ENCODE measurements at regions not wholly inside any gene's neighbourhood (a gene's known extent, or its start where the extent isn't known, plus 50 kb on each side); places are given as distances from the start of the nearest gene placed in this dataset.

DNA sequence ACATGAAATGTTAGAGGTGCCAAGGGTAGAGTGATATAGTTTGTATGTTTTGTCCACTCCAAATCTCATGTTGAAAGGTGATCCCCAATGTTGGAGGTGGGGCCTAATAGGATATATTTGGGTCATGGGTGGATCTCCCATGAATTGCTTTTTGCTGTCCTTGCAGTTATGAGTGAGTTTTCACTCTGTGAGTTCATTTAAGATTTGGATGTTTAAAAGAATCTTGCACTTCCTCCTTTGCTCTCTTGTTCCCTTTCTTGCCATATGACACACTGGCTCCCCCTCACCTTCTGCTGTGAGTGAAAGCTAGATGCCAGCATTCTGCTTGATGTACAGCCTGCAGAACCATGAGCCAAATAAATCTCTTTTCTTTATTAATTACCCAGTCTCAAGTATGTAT, 269.2 kb downstream of the ZWINT start:
- H3K9ac ChIP-seq (ENCODE audit: insufficient read depth in 1 of 2, low read length in 2 of 2): no peak overlapping the region
- TF ChIP-seq, protein P1, sequence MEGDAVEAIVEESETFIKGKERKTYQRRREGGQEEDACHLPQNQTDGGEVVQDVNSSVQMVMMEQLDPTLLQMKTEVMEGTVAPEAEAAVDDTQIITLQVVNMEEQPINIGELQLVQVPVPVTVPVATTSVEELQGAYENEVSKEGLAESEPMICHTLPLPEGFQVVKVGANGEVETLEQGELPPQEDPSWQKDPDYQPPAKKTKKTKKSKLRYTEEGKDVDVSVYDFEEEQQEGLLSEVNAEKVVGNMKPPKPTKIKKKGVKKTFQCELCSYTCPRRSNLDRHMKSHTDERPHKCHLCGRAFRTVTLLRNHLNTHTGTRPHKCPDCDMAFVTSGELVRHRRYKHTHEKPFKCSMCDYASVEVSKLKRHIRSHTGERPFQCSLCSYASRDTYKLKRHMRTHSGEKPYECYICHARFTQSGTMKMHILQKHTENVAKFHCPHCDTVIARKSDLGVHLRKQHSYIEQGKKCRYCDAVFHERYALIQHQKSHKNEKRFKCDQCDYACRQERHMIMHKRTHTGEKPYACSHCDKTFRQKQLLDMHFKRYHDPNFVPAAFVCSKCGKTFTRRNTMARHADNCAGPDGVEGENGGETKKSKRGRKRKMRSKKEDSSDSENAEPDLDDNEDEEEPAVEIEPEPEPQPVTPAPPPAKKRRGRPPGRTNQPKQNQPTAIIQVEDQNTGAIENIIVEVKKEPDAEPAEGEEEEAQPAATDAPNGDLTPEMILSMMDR (IDR thresholded peaks at IDR 0.05; ENCODE audit: control extremely low read depth, extremely low read depth): no peak
- no peaks in the 10 kb centered on the region for H3K4me1 ChIP-seq (ENCODE audit: control insufficient read depth in 5 of 5, insufficient read depth in 5 of 5, low read length in 5 of 5)
- peaks cover 0 to 6% (median 3%) of the 10 kb centered on the region in 4 donors for H3K9me3 ChIP-seq (ENCODE audit: control insufficient read depth in 4 of 4, insufficient read depth in 3 of 4, low read length in 3 of 4)
- no peak for ATAC-seq (ENCODE audit: insufficient read depth, low FRiP score)
- no peaks in the 10 kb centered on the region for H3K27me3 ChIP-seq (ENCODE audit: control insufficient read depth in 3 of 3, insufficient read depth in 3 of 3, low read length in 2 of 3)
- no peak overlapping the region for H3K27ac ChIP-seq (ENCODE audit: low read depth in 1 of 2, low read length in 1 of 2)
- H3K4me3 ChIP-seq: no peak overlapping the region
- no peak for DNase-seq
- no peaks in the 10 kb centered on the region for H3K36me3 ChIP-seq (ENCODE audit: control insufficient read depth in 4 of 4, insufficient read depth in 4 of 4, low read length in 4 of 4)

DNA sequence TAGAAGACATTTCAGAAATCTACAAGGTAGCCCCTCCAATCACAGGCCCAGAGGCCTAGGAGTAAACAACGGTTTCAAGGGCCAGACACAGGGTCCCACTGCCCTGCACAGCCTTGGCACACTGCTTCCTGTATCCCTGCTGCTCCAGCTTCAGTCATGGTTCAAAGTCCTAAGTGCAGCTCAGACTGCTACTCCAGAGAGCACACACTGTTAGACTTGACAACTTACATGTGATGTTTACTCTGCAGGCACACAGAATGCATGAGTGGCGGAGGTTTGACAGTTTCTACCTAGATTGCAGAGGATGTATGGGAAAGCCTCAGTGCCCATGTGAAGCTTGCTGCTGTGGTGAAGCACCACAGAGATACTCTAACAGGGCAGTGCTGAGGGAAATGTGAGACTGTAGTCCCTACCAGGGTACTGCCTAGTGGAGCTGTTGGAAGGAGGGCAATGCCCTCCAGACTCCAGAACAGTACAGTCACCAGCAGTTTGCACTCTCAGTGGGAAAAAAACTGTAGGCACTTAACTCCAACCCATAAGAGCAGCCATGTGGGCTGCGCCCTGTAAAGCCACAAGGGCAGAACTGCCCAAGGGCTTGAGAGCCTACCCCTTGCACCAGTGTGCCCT, 270.0 kb downstream of the ZWINT start:
- Histone ChIP-seq H3K4me3 (no peak overlapping the region), H3K9ac (ENCODE audit: insufficient read depth in 1 of 2, low read length in 2 of 2) (no peak overlapping the region), H3K36me3 (ENCODE audit: control insufficient read depth in 4 of 4, insufficient read depth in 4 of 4, low read length in 4 of 4) (no peaks in the 10 kb centered on the region), H3K27me3 (ENCODE audit: control insufficient read depth in 3 of 3, insufficient read depth in 3 of 3, low read length in 2 of 3) (no peaks in the 10 kb centered on the region), H3K9me3 (ENCODE audit: control insufficient read depth in 4 of 4, insufficient read depth in 3 of 4, low read length in 3 of 4) (peaks cover 0 to 6% (median 2%) of the 10 kb centered on the region in 4 donors), H3K27ac (ENCODE audit: low read depth in 1 of 2, low read length in 1 of 2) (no peak overlapping the region), H3K4me1 (ENCODE audit: control insufficient read depth in 5 of 5, insufficient read depth in 5 of 5, low read length in 5 of 5) (no peaks in the 10 kb centered on the region)
- 50 to 71% methylated on average over 3 of the region's 3 CpGs for WGBS, 2 donors
- ATAC-seq (ENCODE audit: insufficient read depth, low FRiP score) (no peak), DNase-seq (no peak)
- TF ChIP-seq, protein P1 (IDR thresholded peaks at IDR 0.05; ENCODE audit: control extremely low read depth, extremely low read depth): no peak

DNA sequence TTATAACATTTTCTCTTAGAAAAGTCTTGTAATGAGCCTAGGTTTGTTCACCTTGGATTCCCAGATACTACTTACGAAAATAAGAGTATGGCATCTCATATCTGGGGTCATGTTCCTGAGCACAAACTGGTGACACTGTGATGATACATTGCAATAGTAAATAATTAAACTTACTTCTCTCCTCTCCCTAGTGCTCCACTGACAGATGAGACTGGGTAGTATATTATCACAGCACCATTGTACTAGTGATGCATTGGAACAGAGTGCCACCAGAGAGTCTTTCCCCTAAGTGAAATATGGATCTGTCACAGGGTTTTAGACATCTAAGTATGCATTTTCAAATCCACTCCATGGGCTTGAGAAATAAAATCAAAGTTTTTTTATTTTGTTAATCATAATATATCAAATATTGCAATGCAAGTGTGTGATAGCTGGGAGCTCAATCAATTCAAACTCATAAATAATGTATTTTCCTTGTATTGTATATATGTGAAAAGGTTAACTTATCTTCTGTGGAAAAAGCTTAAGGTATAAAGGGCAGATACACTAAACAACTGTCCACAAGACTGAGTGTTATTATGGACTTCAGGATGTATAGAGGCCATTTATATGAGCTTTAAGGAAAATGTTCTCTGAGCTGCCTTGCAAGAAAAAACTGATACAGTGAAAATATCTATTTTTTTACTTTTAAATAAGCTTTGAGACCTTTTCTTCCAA, 275.5 kb downstream of the ZWINT start:
- ATAC-seq (ENCODE audit: insufficient read depth, low FRiP score) (no peak), DNase-seq (no peak)
- peaks cover 0 to 1% (median 0%) of the 10 kb centered on the region in 4 donors for H3K9me3 ChIP-seq (ENCODE audit: control insufficient read depth in 4 of 4, insufficient read depth in 3 of 4, low read length in 3 of 4)
- TF ChIP-seq, protein P1 (IDR thresholded peaks at IDR 0.05; ENCODE audit: control extremely low read depth, extremely low read depth): no peak
- H3K27ac ChIP-seq (ENCODE audit: low read depth in 1 of 2, low read length in 1 of 2): no peak overlapping the region
- H3K27me3 ChIP-seq (ENCODE audit: control insufficient read depth in 3 of 3, insufficient read depth in 3 of 3, low read length in 2 of 3): no peaks in the 10 kb centered on the region
- H3K9ac ChIP-seq (ENCODE audit: insufficient read depth in 1 of 2, low read length in 2 of 2): no peak overlapping the region
- H3K4me1 ChIP-seq (ENCODE audit: control insufficient read depth in 5 of 5, insufficient read depth in 5 of 5, low read length in 5 of 5): no peaks in the 10 kb centered on the region
- WGBS, 2 donors: 67 to 74% methylated on average over 1 of the region's 1 CpG
- no peaks in the 10 kb centered on the region for H3K36me3 ChIP-seq (ENCODE audit: control insufficient read depth in 4 of 4, insufficient read depth in 4 of 4, low read length in 4 of 4)
- no peak overlapping the region for H3K4me3 ChIP-seq

Measured in lung (tissue), 11 donors.